ENCODE measurements at regions not wholly inside any gene's neighbourhood (a gene's known extent, or its start where the extent isn't known, plus 50 kb on each side); places are given as distances from the start of the nearest gene placed in this dataset.
A peak's percentile ranks its signal among the peaks of the same experiment; 100 is the strongest.

DNA sequence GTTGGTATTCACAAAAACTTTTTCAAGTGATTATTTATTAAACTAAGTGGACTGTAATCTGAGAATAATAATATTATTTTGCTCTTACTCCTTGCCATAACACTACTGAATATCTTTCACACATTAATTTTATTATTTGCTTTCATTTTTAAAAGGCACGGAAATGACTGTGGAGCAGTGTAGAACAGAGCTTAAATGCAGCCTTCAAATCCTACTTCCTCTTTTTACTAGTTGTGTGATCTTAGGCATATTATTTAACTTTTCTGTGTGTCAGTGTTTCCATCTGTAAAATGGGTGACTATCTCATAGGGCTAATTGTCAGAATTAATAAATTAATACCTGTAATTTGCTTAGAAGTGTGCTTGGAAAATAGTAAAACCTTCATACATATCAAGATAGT is 55.5 kb upstream of the SLC8A1 start:
- ChIA-PET CTCF (no interaction called here), POLR2A (no interaction called here)
- TF ChIP-seq, protein P1, sequence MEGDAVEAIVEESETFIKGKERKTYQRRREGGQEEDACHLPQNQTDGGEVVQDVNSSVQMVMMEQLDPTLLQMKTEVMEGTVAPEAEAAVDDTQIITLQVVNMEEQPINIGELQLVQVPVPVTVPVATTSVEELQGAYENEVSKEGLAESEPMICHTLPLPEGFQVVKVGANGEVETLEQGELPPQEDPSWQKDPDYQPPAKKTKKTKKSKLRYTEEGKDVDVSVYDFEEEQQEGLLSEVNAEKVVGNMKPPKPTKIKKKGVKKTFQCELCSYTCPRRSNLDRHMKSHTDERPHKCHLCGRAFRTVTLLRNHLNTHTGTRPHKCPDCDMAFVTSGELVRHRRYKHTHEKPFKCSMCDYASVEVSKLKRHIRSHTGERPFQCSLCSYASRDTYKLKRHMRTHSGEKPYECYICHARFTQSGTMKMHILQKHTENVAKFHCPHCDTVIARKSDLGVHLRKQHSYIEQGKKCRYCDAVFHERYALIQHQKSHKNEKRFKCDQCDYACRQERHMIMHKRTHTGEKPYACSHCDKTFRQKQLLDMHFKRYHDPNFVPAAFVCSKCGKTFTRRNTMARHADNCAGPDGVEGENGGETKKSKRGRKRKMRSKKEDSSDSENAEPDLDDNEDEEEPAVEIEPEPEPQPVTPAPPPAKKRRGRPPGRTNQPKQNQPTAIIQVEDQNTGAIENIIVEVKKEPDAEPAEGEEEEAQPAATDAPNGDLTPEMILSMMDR (IDR thresholded peaks at IDR 0.05; ENCODE audit: control extremely low read depth, extremely low read depth, low read depth, missing control alignments): no peak
- peak; percentile 7 for DNase-seq (ENCODE audit: extremely low spot score)

DNA sequence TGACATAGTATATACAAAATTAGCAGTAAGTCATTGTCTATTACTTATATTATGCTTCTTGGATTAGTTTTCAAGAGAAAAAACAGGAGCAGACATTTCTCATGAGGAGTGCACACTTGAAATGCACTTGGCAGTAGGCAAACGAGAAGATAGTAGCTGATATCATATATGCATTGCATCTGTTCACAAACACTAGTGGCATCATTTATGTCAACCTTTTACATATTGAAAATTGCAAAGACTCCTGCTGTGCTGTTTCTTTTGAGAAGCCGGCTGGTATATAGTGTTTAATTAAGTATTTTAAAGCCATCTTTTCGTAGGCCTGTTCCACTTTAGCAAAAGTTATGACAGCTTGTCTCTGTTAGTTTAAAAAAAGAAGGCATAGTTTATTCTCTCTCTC is 58.4 kb upstream of the SLC8A1 start:
- CTCF ChIA-PET: interaction anchor here (1.1 to 1.3 kb wide), 3 partner anchors 10 to 44 kb away, joined by 3 to 4 read pairs (median 3); no protein-coding TSS in a partner anchor
- TF ChIP-seq, protein P1 (IDR thresholded peaks at IDR 0.05; ENCODE audit: control extremely low read depth, extremely low read depth, low read depth, missing control alignments): no peak
- POLR2A ChIA-PET: no interaction called here
- no peak for DNase-seq (ENCODE audit: extremely low spot score)

DNA sequence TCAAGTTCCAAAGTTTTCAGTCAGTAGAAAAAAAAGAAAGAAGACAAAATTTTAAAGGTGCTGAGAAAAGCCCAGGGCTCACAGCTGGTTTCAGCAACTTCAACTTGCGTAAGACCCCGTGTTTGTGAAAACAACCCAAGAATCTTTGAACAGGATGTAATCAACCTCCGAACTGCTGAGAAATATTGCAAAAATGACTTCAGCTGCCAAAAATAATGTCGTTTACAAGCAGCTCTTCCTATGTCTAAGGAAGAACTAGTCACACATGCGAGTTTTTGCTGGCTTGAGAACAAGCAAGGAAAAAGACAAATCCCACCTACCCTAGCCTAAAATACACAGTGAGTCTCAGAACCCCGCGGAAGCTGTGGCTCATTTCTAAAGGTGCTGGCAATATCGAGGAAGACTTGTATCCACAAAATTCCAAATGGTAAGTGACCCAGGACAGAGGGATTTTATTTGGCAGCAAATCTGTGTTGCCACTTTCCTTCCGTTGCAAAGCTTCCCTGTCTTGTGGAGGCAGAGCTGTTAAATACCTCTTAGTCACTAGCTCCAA is 59.8 kb upstream of the SLC8A1 start:
- POLR2A ChIA-PET: no interaction called here
- CTCF ChIA-PET: interaction anchor here (1.2 kb wide), 1 partner anchor 43 kb away, joined by 5 read pairs; no protein-coding TSS in a partner anchor
- no peak for DNase-seq (ENCODE audit: extremely low spot score)
- TF ChIP-seq, protein P1 (IDR thresholded peaks at IDR 0.05; ENCODE audit: control extremely low read depth, extremely low read depth, low read depth, missing control alignments): no peak

DNA sequence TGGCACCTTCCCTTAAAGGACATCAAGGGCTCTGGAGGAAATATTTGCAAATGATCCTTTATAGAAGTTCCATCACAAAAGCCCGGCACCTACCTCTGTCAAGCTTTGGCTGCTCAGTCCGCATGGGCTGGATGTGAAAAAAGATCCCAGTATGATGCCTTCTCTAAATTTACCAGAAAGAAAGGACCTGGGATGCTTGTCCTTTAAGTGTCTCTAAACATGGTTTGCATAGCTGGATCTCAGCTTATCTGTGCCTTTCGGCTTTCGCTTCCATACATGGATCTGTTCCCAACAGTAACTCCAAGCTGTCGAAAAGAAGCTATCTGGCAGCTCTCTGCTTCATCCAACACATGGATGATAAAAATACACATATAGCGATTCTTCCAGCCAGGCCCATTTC is 60.4 kb upstream of the SLC8A1 start:
- POLR2A ChIA-PET: no interaction called here
- CTCF ChIA-PET: interaction anchor here (1.2 kb wide), 1 partner anchor 42 kb away, joined by 5 read pairs; no protein-coding TSS in a partner anchor
- DNase-seq (ENCODE audit: extremely low spot score): no peak

DNA sequence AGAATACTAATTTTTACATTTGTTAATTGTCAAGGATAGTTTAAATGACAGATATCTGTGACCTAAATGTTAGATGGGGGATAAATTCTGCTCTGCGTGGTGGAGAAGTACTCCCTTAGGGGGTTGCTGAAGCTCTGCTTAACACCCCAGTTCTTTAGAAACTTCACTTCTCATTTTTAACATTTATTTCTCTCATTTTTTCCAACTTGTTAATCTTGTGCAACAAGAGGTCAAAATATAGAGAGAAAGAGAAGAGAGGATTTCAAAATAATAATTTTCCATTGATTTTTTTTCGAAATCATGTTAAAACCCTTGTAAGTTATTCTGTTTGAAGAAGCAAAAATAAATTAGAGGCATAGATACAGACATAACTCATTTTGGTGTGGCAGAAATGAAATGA is 61.3 kb upstream of the SLC8A1 start:
- ChIA-PET CTCF (no interaction called here), POLR2A (no interaction called here)
- TF ChIP-seq, protein P1 (IDR thresholded peaks at IDR 0.05; ENCODE audit: control extremely low read depth, extremely low read depth, low read depth, missing control alignments): no peak
- no peak for DNase-seq (ENCODE audit: extremely low spot score)

More for the DNA sequence above, 60.4 kb upstream of the SLC8A1 start:
- TF ChIP-seq, protein P1 (IDR thresholded peaks at IDR 0.05; ENCODE audit: control extremely low read depth, extremely low read depth, low read depth, missing control alignments): no peak

DNA sequence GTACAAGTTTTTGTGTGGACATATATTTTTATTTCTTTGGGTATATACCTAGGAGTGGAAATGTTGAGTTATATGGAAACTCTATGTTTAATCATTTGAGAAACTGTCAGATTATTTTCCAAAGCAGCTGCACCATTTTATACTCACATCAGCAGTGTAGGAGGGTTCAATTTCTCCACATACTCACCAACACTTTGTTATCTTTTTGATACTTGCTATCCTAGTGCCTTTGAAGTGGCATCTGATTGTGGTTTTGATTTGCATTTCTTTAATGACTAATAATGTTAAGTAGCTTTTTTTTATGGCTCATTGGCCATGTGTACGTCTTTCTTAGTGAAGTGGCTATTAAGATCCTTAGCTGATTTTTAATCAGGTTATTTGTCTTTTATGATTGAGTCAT is 64.7 kb upstream of the SLC8A1 start:
- CTCF ChIA-PET: interaction anchor here (1.1 kb wide), 1 partner anchor 16 kb away, joined by 3 read pairs; no protein-coding TSS in a partner anchor
- POLR2A ChIA-PET: no interaction called here
- TF ChIP-seq, protein P1 (IDR thresholded peaks at IDR 0.05; ENCODE audit: control extremely low read depth, extremely low read depth, low read depth, missing control alignments): no peak
- no peak for DNase-seq (ENCODE audit: extremely low spot score)

All from GM10248 (cell line).